ENCODE measurements at regions not wholly inside any gene's neighbourhood (a gene's known extent, or its start where the extent isn't known, plus 50 kb on each side); places are given as distances from the start of the nearest gene placed in this dataset.

GRCh38 chr1:229080361-229080760, 190.6 kb upstream of the RAB4A start:
- no peak for TF ChIP-seq POLR2A (IDR thresholded peaks at IDR 0.05)
- TF ChIP-seq CTCF (IDR thresholded peaks at IDR 0.05 in 4 of 5, conservative IDR thresholded peaks at IDR 0.05 in 1 of 5), result no peak
- no peaks in the 10 kb centered on the region for H3K27me3 ChIP-seq
- DNase-seq, result no peak
- no peak overlapping the region for H3K4me3 ChIP-seq
- H3K9me3 ChIP-seq, result peaks cover 0 to 5% (median 3%) of the 10 kb centered on the region in 3 donors
- in situ Hi-C loops (cut with MboI; ENCODE audit: low sequenced_read_pairs in 4 of 4) (no loop called here), intact Hi-C loops (cut with DNase I; ENCODE audit: low total_unique reads) (no loop called here)
- peaks cover 0 to 7% of the 10 kb centered on the region in 2 donors for H3K4me1 ChIP-seq
- no peak overlapping the region for H3K27ac ChIP-seq
- ATAC-seq, result no peak
- H3K36me3 ChIP-seq, result no peaks in the 10 kb centered on the region

- Histone ChIP-seq H3K4me3 (no peak overlapping the region), H3K27me3 (no peaks in the 10 kb centered on the region), H3K27ac (no peak overlapping the region), H3K9me3 (peaks cover 0 to 5% (median 3%) of the 10 kb centered on the region in 3 donors), H3K36me3 (no peaks in the 10 kb centered on the region), H3K4me1 (peaks cover 5 to 28% of the 10 kb centered on the region in 2 donors)
- in situ Hi-C loops (cut with MboI; ENCODE audit: low sequenced_read_pairs in 4 of 4), result no loop called here
- no peak for TF ChIP-seq CTCF (IDR thresholded peaks at IDR 0.05 in 4 of 5, conservative IDR thresholded peaks at IDR 0.05 in 1 of 5)
- no peak for TF ChIP-seq POLR2A (IDR thresholded peaks at IDR 0.05)
- DNase-seq (no peak), ATAC-seq (peak in 1 of 2 donors; percentile 48)
- intact Hi-C loops (cut with DNase I; ENCODE audit: low total_unique reads), result no loop called here
Observed at GRCh38 chr1:229085291-229085690, 185.6 kb upstream of the RAB4A start.

- H3K4me1 ChIP-seq, result peaks cover 5 to 28% of the 10 kb centered on the region in 2 donors
- TF ChIP-seq POLR2A (IDR thresholded peaks at IDR 0.05), result no peak
- no peak for TF ChIP-seq CTCF (IDR thresholded peaks at IDR 0.05 in 4 of 5, conservative IDR thresholded peaks at IDR 0.05 in 1 of 5)
- in situ Hi-C loops (cut with MboI; ENCODE audit: low sequenced_read_pairs in 4 of 4) (no loop called here), intact Hi-C loops (cut with DNase I; ENCODE audit: low total_unique reads) (no loop called here)
- DNase-seq (no peak), ATAC-seq (no peak)
- H3K27ac ChIP-seq, result no peak overlapping the region
- H3K27me3 ChIP-seq, result no peaks in the 10 kb centered on the region
- H3K4me3 ChIP-seq, result no peak overlapping the region
- H3K36me3 ChIP-seq, result no peaks in the 10 kb centered on the region
- peaks cover 0 to 5% (median 3%) of the 10 kb centered on the region in 3 donors for H3K9me3 ChIP-seq
Observed at GRCh38 chr1:229086091-229086490, 184.8 kb upstream of the RAB4A start.

- H3K9me3 ChIP-seq, result peaks cover 0 to 5% (median 3%) of the 10 kb centered on the region in 3 donors
- no peaks in the 10 kb centered on the region for H3K36me3 ChIP-seq
- DNase-seq, result no peak
- no peak for TF ChIP-seq POLR2A (IDR thresholded peaks at IDR 0.05)
- TF ChIP-seq CTCF (IDR thresholded peaks at IDR 0.05 in 4 of 5, conservative IDR thresholded peaks at IDR 0.05 in 1 of 5), result no peak
- no peak for ATAC-seq
- no peak overlapping the region for H3K4me3 ChIP-seq
- H3K4me1 ChIP-seq, result peaks cover 5 to 28% of the 10 kb centered on the region in 2 donors
- H3K27ac ChIP-seq, result no peak overlapping the region
- in situ Hi-C loops (cut with MboI; ENCODE audit: low sequenced_read_pairs in 4 of 4) (no loop called here), intact Hi-C loops (cut with DNase I; ENCODE audit: low total_unique reads) (no loop called here)
- H3K27me3 ChIP-seq, result no peaks in the 10 kb centered on the region
Observed at GRCh38 chr1:229086686-229087085, 184.2 kb upstream of the RAB4A start.

GRCh38 chr1:229087339-229087738, 183.6 kb upstream of the RAB4A start:
- Histone ChIP-seq H3K9me3 (peaks cover 0 to 5% (median 3%) of the 10 kb centered on the region in 3 donors), H3K4me3 (no peak overlapping the region), H3K36me3 (no peaks in the 10 kb centered on the region), H3K27ac (no peak overlapping the region), H3K4me1 (peaks cover 5 to 28% of the 10 kb centered on the region in 2 donors), H3K27me3 (no peaks in the 10 kb centered on the region)
- TF ChIP-seq POLR2A (IDR thresholded peaks at IDR 0.05) (no peak), CTCF (IDR thresholded peaks at IDR 0.05 in 4 of 5, conservative IDR thresholded peaks at IDR 0.05 in 1 of 5) (no peak)
- no peak for DNase-seq
- intact Hi-C loops (cut with DNase I; ENCODE audit: low total_unique reads) (no loop called here), in situ Hi-C loops (cut with MboI; ENCODE audit: low sequenced_read_pairs in 4 of 4) (no loop called here)
- peak in 1 of 2 donors; percentile 73 for ATAC-seq

All from gastrocnemius medialis (tissue), 4 donors.